Liver (tissue), 8 donors: ENCODE measurements at regions not wholly inside any gene's neighbourhood (a gene's known extent, or its start where the extent isn't known, plus 50 kb on each side); places are given as distances from the start of the nearest gene placed in this dataset.

Source experiments
- DNase-seq: peaks from one replicate; pipeline ENCODE4 v3.0.0-alpha.2; 2017; ENCODE audit warnings: low spot score
- H3K27ac ChIP-seq, 2 donors: one replicate each; pipeline ENCODE4 v1.7.0; 2013; ENCODE audit warnings: inconsistent platforms in 2 of 2, low read length in 2 of 2, control low read depth in 1 of 2, low read depth in 1 of 2, mild to moderate bottlenecking in 1 of 2
- H3K27me3 ChIP-seq, 4 donors: one replicate each; pipeline versions ENCODE4 v1.6.1 to v1.7.0; 2013; ENCODE audit warnings: low read length in 3 of 4, inconsistent platforms in 1 of 4, mild to moderate bottlenecking in 1 of 4, moderate library complexity in 1 of 4; ENCODE audit not compliant: control insufficient read depth in 4 of 4, insufficient read depth in 4 of 4
- H3K36me3 ChIP-seq, 4 donors: one replicate each; pipeline versions ENCODE4 v1.6.1 to v1.7.0; 2013; ENCODE audit warnings: low read length in 3 of 4, mild to moderate bottlenecking in 3 of 4, low read depth in 1 of 4, moderate library complexity in 1 of 4; ENCODE audit not compliant: control insufficient read depth in 4 of 4, insufficient read depth in 3 of 4
- H3K4me1 ChIP-seq, 4 donors: one replicate each; pipeline versions ENCODE4 v1.6.1 to v1.7.0; 2013; ENCODE audit warnings: low read length in 3 of 4, mild to moderate bottlenecking in 3 of 4, moderate library complexity in 1 of 4; ENCODE audit not compliant: control insufficient read depth in 4 of 4, insufficient read depth in 4 of 4
- H3K4me3 ChIP-seq, 3 donors: one replicate each; pipeline versions ENCODE4 v1.6.1 to v1.7.0; 2013; ENCODE audit warnings: low read length in 3 of 3, control low read depth in 1 of 3, low read depth in 1 of 3, mild to moderate bottlenecking in 1 of 3
- H3K9ac ChIP-seq, 2 donors: one replicate each; pipeline ENCODE4 v1.7.0; 2013; ENCODE audit warnings: low read length in 2 of 2, mild to moderate bottlenecking in 2 of 2, moderate library complexity in 2 of 2, control low read depth in 1 of 2, low read depth in 1 of 2
- H3K9me3 ChIP-seq, 4 donors: one replicate each; pipeline versions ENCODE4 v1.6.1 to v1.7.0; 2013; ENCODE audit warnings: low read length in 3 of 4; ENCODE audit not compliant: control insufficient read depth in 4 of 4
- ATF3 ChIP-seq: IDR thresholded peaks from 2 replicates; pipeline ENCODE4 v1.6.1; 2016; ENCODE audit warnings: antibody characterized with exemption
- CTCF ChIP-seq: fragments of 150-350 bp; IDR thresholded peaks from 2 replicates; pipeline ENCODE4 v1.5.1; 2017; ENCODE audit warnings: improper control_type of control experiment, low read depth, low read length; ENCODE audit not compliant: missing input control
- EGR1 ChIP-seq, 2 donors: IDR thresholded peaks; 2 replicates each; pipeline ENCODE4 v1.6.1; 2016 to 2018; ENCODE audit warnings: antibody characterized with exemption in 2 of 2, low read depth in 2 of 2
- FOXA1 ChIP-seq: IDR thresholded peaks from 2 replicates; pipeline ENCODE4 v1.6.1; 2016; ENCODE audit warnings: antibody characterized with exemption
- FOXA2 ChIP-seq: IDR thresholded peaks from 2 replicates; pipeline ENCODE4 v1.6.1; 2016; ENCODE audit warnings: antibody characterized with exemption
- GABPA ChIP-seq, 2 donors: IDR thresholded peaks in 1 of 2; conservative IDR thresholded peaks in 1 of 2; 2 replicates each; pipeline ENCODE4 v1.6.1; 2016; ENCODE audit warnings: antibody characterized with exemption in 2 of 2, mild to moderate bottlenecking in 1 of 2, moderate library complexity in 1 of 2
- HNF4A ChIP-seq, 2 donors: conservative IDR thresholded peaks; 2 replicates each; pipeline ENCODE4 v1.6.1; 2016; ENCODE audit warnings: antibody characterized with exemption in 2 of 2, mild to moderate bottlenecking in 2 of 2
- HNF4G ChIP-seq: IDR thresholded peaks from 2 replicates; pipeline ENCODE4 v1.6.1; 2016; ENCODE audit warnings: antibody characterized with exemption
- JUND ChIP-seq, 2 donors: IDR thresholded peaks; 2 replicates each; pipeline ENCODE4 v1.6.1; 2016; ENCODE audit warnings: antibody characterized with exemption in 2 of 2
- MAX ChIP-seq: IDR thresholded peaks from 2 replicates; pipeline ENCODE4 v1.6.1; 2016; ENCODE audit warnings: antibody characterized with exemption
- NR2F2 ChIP-seq: IDR thresholded peaks from 2 replicates; pipeline ENCODE4 v1.6.1; 2016; ENCODE audit warnings: antibody characterized with exemption
- RAD21 ChIP-seq, 2 donors: IDR thresholded peaks; 2 replicates each; pipeline ENCODE4 v1.6.1; 2016; ENCODE audit warnings: antibody characterized with exemption in 2 of 2, mild to moderate bottlenecking in 2 of 2
- REST ChIP-seq: IDR thresholded peaks from 2 replicates; pipeline ENCODE4 v1.6.1; 2016; ENCODE audit warnings: antibody characterized with exemption, mild to moderate bottlenecking
- RXRA ChIP-seq, 2 donors: IDR thresholded peaks; 2 replicates each; pipeline ENCODE4 v1.6.1; 2017 to 2018; ENCODE audit warnings: antibody characterized with exemption in 2 of 2, mild to moderate bottlenecking in 1 of 2
- SP1 ChIP-seq: IDR thresholded peaks from 2 replicates; pipeline ENCODE4 v1.6.1; 2018; ENCODE audit warnings: antibody characterized with exemption, mild to moderate bottlenecking
- TAF1 ChIP-seq: conservative IDR thresholded peaks from 2 replicates; pipeline ENCODE4 v1.6.1; 2016; ENCODE audit warnings: antibody characterized with exemption, mild to moderate bottlenecking
- YY1 ChIP-seq: IDR thresholded peaks from 2 replicates; pipeline ENCODE4 v1.6.1; 2016; ENCODE audit warnings: antibody characterized with exemption, mild to moderate bottlenecking
- ZBTB33 ChIP-seq: IDR thresholded peaks from 2 replicates; pipeline ENCODE4 v1.6.1; 2016; ENCODE audit warnings: antibody characterized with exemption
- WGBS: extraction: QIAGEN DNeasy Blood & Tissue Kit; methylation state at CpG from one replicate; pipeline ENCODE4 v1.1.7; 2013; 5-methylcytosine and 5-hydroxymethylcytosine counted together
- donor health status: healthy.
- donor health status: healthy.
- donor health status: healthy.
- donor health status: healthy.
- donor health status: healthy.

- WGBS = 76% methylated on average over 5 of the region's 5 CpGs
- Histone ChIP-seq H3K36me3 (no peaks in the 10 kb centered on the region), H3K27me3 (no peaks in the 10 kb centered on the region), H3K9me3 (peaks cover 0 to 13% (median 5%) of the 10 kb centered on the region in 4 donors), H3K9ac (no peak overlapping the region), H3K4me1 (no peaks in the 10 kb centered on the region), H3K4me3 (no peak overlapping the region), H3K27ac (no peak overlapping the region)
- DNase-seq = peak; percentile 20
- no peak for TF ChIP-seq HNF4A (conservative IDR thresholded peaks at IDR 0.05)
- no peak for TF ChIP-seq ATF3
- TF ChIP-seq MAX = no peak
- TF ChIP-seq REST = no peak
- no peak for TF ChIP-seq CTCF
- no peak for TF ChIP-seq EGR1 (IDR thresholded peaks at IDR 0.05; ENCODE audit: low read depth in 2 of 2)
- no peak for TF ChIP-seq RXRA (IDR thresholded peaks at IDR 0.05)
- TF ChIP-seq NR2F2 = no peak
- no peak for TF ChIP-seq SP1
- no peak for TF ChIP-seq FOXA2
- TF ChIP-seq TAF1 = no peak
- no peak for TF ChIP-seq RAD21 (IDR thresholded peaks at IDR 0.05)
These were observed 208.1 kb upstream of the CDYL start for GRCh38 chr6:4568138-4568537.

- H3K36me3 ChIP-seq = no peaks in the 10 kb centered on the region
- H3K4me1 ChIP-seq = no peaks in the 10 kb centered on the region
- no peak overlapping the region for H3K4me3 ChIP-seq
- no peaks in the 10 kb centered on the region for H3K27me3 ChIP-seq
- H3K9ac ChIP-seq = no peak overlapping the region
- H3K9me3 ChIP-seq = peaks cover 0 to 13% (median 5%) of the 10 kb centered on the region in 4 donors
- 63% methylated on average over 3 of the region's 3 CpGs for WGBS
- H3K27ac ChIP-seq = no peak overlapping the region
- no peak for DNase-seq
- TF ChIP-seq JUND (IDR thresholded peaks at IDR 0.05) (no peak), RXRA (IDR thresholded peaks at IDR 0.05) (no peak), GABPA (IDR thresholded peaks at IDR 0.05 in 1 of 2, conservative IDR thresholded peaks at IDR 0.05 in 1 of 2) (no peak), YY1 (no peak), MAX (no peak), TAF1 (no peak), RAD21 (IDR thresholded peaks at IDR 0.05) (no peak), SP1 (no peak), FOXA1 (no peak), FOXA2 (no peak), NR2F2 (no peak), ATF3 (no peak), HNF4G (no peak), ZBTB33 (no peak), EGR1 (IDR thresholded peaks at IDR 0.05; ENCODE audit: low read depth in 2 of 2) (no peak), CTCF (no peak), HNF4A (conservative IDR thresholded peaks at IDR 0.05) (no peak)
These were observed 209.1 kb upstream of the CDYL start for GRCh38 chr6:4567141-4567540.
